ENCODE measurements at regions not wholly inside any gene's neighbourhood (a gene's known extent, or its start where the extent isn't known, plus 50 kb on each side); places are given as distances from the start of the nearest gene placed in this dataset.

DNA sequence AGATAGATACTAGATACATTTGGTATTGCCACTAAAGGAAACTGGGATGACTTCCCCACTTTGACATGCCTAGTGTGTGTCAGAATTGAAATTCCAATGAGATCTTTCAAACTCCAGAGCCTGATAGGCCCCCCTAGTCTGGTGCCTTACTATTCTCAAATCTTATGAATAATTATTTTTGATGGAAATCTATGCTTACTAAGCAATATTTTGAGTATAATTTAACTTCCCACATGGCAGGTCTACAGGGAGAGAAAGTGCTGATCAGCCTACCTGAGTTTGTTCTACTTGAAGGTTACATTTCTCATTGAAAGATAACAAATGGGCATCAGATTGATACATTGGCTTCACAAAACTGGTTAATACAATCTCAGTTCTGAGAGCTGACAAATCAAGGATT lies 415.7 kb upstream of the BOD1L1 start:
- no peak for TF ChIP-seq YY1 (IDR thresholded peaks at IDR 0.05; ENCODE audit: insufficient read depth, insufficient read length)
- no peak for TF ChIP-seq SUZ12 (IDR thresholded peaks at IDR 0.05; ENCODE audit: extremely low read depth, insufficient read depth, insufficient read length)
- no peak for TF ChIP-seq ZNF274 (IDR thresholded peaks at IDR 0.05; ENCODE audit: low read depth, low read length)

Measured in NT2/D1 (cell line).